DMS 273 treated with DMSO at 0.1 percent for 48 hours (cell line): ENCODE measurements at regions not wholly inside any gene's neighbourhood (a gene's known extent, or its start where the extent isn't known, plus 50 kb on each side); places are given as distances from the start of the nearest gene placed in this dataset.

Experiments used
- DNase-seq: peaks from one replicate; lab custom pipeline; 2025; lab: John Stamatoyannopoulos, UW

- no peak for DNase-seq
These were observed 88.2 kb upstream of the CNOT2 start for GRCh38 chr12:70154960-70155589.

GRCh38 chr12:70157099-70157498 lies 86.1 kb upstream of the CNOT2 start:
- no peak for DNase-seq

- DNase-seq = no peak
These were observed 77.8 kb upstream of the CNOT2 start for GRCh38 chr12:70165450-70165849.

GRCh38 chr12:70176290-70176689 lies 66.9 kb upstream of the CNOT2 start:
- DNase-seq = no peak

GRCh38 chr12:70177631-70178030 lies 65.6 kb upstream of the CNOT2 start:
- DNase-seq = no peak

- peak; percentile 56 for DNase-seq
These were observed 65.2 kb upstream of the CNOT2 start for GRCh38 chr12:70178038-70178437.

- DNase-seq = peak; percentile 29
These were observed 63.1 kb upstream of the CNOT2 start for GRCh38 chr12:70180130-70180529.

GRCh38 chr12:70185301-70185700 lies 57.9 kb upstream of the CNOT2 start:
- DNase-seq = no peak

GRCh38 chr12:70186436-70186835 lies 56.8 kb upstream of the CNOT2 start:
- DNase-seq = no peak

GRCh38 chr12:70190262-70191010 lies 52.8 kb upstream of the CNOT2 start:
- no peak for DNase-seq
